Astrocyte (in vitro differentiated cells and primary cell): ENCODE measurements at regions not wholly inside any gene's neighbourhood (a gene's known extent, or its start where the extent isn't known, plus 50 kb on each side); places are given as distances from the start of the nearest gene placed in this dataset.
"Not testable (repeated sequence)": the region's sequence is repeated elsewhere in the genome, so short reads cannot be mapped to it uniquely, and the experiment has no call there.

Source experiments
- DNase-seq: peaks from one replicate; pipeline ENCODE4 v3.0.0-alpha.2; 2010; ENCODE audit warnings: low read depth
- FAIRE-seq: peaks from 2 replicates; lab custom pipeline; 2011; peaks lifted over from hg19 to GRCh38; lab: Jason Lieb, UNC
- H2AFZ ChIP-seq: 2 replicates; pipeline ENCODE4 v1.6.0; 2012; ENCODE audit warnings: low read depth, low read length, inconsistent platforms
- H3K27ac ChIP-seq: 2 replicates; pipeline ENCODE4 v1.5.1; 2011; ENCODE audit warnings: low read depth, low read length, inconsistent platforms
- H3K27me3 ChIP-seq: 2 replicates; pipeline ENCODE4 v1.6.0; 2011; ENCODE audit warnings: low read length, inconsistent platforms; ENCODE audit not compliant: insufficient read depth
- H3K36me3 ChIP-seq: 2 replicates; pipeline ENCODE4 v1.5.1; 2011; ENCODE audit warnings: low read length, inconsistent platforms; ENCODE audit not compliant: insufficient read depth
- H3K4me1 ChIP-seq: 2 replicates; pipeline ENCODE4 v1.5.1; 2011; ENCODE audit warnings: low read length, inconsistent platforms; ENCODE audit not compliant: insufficient read depth
- H3K4me2 ChIP-seq: 2 replicates; pipeline ENCODE4 v1.6.0; 2012; ENCODE audit warnings: low read length, inconsistent platforms
- H3K4me3 ChIP-seq: 2 replicates; pipeline ENCODE4 v1.5.1; 2011; ENCODE audit warnings: low read depth, mild to moderate bottlenecking, low read length, inconsistent platforms; ENCODE audit not compliant: insufficient read depth
- H3K79me2 ChIP-seq: 2 replicates; pipeline ENCODE4 v1.6.0; 2012; ENCODE audit warnings: mild to moderate bottlenecking, low read length, inconsistent platforms; ENCODE audit not compliant: insufficient read depth
- H3K9ac ChIP-seq: 2 replicates; pipeline ENCODE4 v1.6.0; 2012; ENCODE audit warnings: mild to moderate bottlenecking, low read length, inconsistent platforms
- H3K9me3 ChIP-seq: 2 replicates; pipeline ENCODE4 v1.5.1; 2012; ENCODE audit warnings: low read depth, mild to moderate bottlenecking, low read length, inconsistent platforms; ENCODE audit not compliant: insufficient read depth
- H4K20me1 ChIP-seq: 2 replicates; pipeline ENCODE4 v1.6.0; 2012; ENCODE audit warnings: low read length, inconsistent platforms; ENCODE audit not compliant: insufficient read depth
- H3K27ac Mint-ChIP-seq: one replicate; pipeline ENCODE4 v1.8.0; 2021; ENCODE audit warnings: mild to moderate bottlenecking, mixed read lengths; ENCODE audit not compliant: unreplicated experiment
- H3K27me3 Mint-ChIP-seq: one replicate; pipeline ENCODE4 v1.8.0; 2021; ENCODE audit warnings: low read depth, mixed read lengths; ENCODE audit not compliant: unreplicated experiment
- H3K36me3 Mint-ChIP-seq: one replicate; pipeline ENCODE4 v1.8.0; 2021; ENCODE audit warnings: low read depth, mixed read lengths; ENCODE audit not compliant: unreplicated experiment
- H3K4me1 Mint-ChIP-seq: one replicate; pipeline ENCODE4 v1.8.0; 2021; ENCODE audit warnings: low read depth, mixed read lengths; ENCODE audit not compliant: unreplicated experiment
- H3K4me3 Mint-ChIP-seq: one replicate; pipeline ENCODE4 v1.8.0; 2021; ENCODE audit warnings: mild to moderate bottlenecking, moderate library complexity, mixed read lengths; ENCODE audit not compliant: unreplicated experiment
- H3K9me3 Mint-ChIP-seq: one replicate; pipeline ENCODE4 v1.8.0; 2021; ENCODE audit warnings: mild to moderate bottlenecking, mixed read lengths; ENCODE audit not compliant: unreplicated experiment
- EZH2 ChIP-seq: IDR thresholded peaks from 2 replicates; pipeline ENCODE4 v1.6.1; 2012; ENCODE audit warnings: mild to moderate bottlenecking, low read length, inconsistent platforms; ENCODE audit not compliant: insufficient read depth
- TF ChIP-seq, protein P1 (sequence below): IDR thresholded peaks from 2 replicates; pipeline ENCODE4 v1.5.1; 2011; ENCODE audit warnings: low read depth, mild to moderate bottlenecking, inconsistent platforms, low read length, moderate library complexity; ENCODE audit not compliant: insufficient read depth

DNA sequence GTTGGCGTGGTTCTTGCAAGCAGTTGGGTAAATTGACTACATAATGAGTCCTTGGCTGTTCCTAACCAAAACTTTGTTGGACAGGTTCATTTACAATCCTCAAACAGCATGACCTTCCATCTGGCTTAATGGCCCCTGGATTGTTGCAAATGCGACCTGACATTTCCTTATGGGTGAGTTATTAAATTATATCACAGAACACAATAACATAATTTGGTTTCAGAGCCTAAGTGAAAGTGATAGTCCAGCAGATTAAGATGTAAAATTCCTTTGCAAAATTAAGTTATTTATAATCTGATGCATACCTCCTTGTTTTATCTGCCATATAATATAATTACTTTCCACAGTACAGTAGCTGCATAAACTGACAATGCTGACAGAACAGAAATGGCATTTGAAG lies 224.4 kb downstream of the TUSC1 start:
- no peaks in the 10 kb centered on the region for H3K27me3 ChIP-seq
- no peaks in the 10 kb centered on the region for H3K36me3 ChIP-seq
- H3K9me3 ChIP-seq, result no peaks in the 10 kb centered on the region
- DNase-seq (no peak), FAIRE-seq (no peak)
- H3K4me2 ChIP-seq, result no peak overlapping the region
- no peak overlapping the region for H3K27ac ChIP-seq
- Mint-ChIP-seq H3K9me3 (no peaks in the 10 kb centered on the region), H3K36me3 (no peaks in the 10 kb centered on the region), H3K4me3 (no peak overlapping the region), H3K4me1 (peaks cover 3% of the 10 kb centered on the region), H3K27me3 (peaks cover 1% of the 10 kb centered on the region), H3K27ac (no peak overlapping the region)
- H3K9ac ChIP-seq, result no peak overlapping the region
- H4K20me1 ChIP-seq, result no peaks in the 10 kb centered on the region
- no peaks in the 10 kb centered on the region for H3K79me2 ChIP-seq
- TF ChIP-seq, protein P1, sequence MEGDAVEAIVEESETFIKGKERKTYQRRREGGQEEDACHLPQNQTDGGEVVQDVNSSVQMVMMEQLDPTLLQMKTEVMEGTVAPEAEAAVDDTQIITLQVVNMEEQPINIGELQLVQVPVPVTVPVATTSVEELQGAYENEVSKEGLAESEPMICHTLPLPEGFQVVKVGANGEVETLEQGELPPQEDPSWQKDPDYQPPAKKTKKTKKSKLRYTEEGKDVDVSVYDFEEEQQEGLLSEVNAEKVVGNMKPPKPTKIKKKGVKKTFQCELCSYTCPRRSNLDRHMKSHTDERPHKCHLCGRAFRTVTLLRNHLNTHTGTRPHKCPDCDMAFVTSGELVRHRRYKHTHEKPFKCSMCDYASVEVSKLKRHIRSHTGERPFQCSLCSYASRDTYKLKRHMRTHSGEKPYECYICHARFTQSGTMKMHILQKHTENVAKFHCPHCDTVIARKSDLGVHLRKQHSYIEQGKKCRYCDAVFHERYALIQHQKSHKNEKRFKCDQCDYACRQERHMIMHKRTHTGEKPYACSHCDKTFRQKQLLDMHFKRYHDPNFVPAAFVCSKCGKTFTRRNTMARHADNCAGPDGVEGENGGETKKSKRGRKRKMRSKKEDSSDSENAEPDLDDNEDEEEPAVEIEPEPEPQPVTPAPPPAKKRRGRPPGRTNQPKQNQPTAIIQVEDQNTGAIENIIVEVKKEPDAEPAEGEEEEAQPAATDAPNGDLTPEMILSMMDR, result no peak
- no peak for TF ChIP-seq EZH2
- no peak overlapping the region for H3K4me3 ChIP-seq
- H2AFZ ChIP-seq, result no peak overlapping the region
- no peaks in the 10 kb centered on the region for H3K4me1 ChIP-seq

DNA sequence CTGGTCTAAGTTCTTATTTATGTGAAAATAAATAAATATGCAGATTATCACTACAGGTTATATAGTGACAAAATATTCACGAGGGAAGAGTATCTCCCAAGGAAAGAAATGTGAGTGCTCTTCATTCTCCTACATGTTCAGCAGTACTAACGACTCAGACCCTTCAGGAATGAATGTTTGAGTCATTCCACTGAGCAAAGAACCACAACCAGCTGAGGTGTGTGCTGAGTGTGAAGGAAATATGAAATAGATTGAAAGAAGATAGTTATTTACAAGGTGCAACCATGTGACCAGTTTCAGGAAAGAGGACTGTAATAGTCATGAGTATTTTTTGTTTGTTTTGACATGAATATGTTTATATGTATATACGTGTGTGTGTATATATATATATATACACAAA lies 228.7 kb downstream of the TUSC1 start:
- no peaks in the 10 kb centered on the region for H3K4me1 ChIP-seq
- H2AFZ ChIP-seq, result no peak overlapping the region
- no peak for FAIRE-seq
- no peaks in the 10 kb centered on the region for H3K9me3 ChIP-seq
- Mint-ChIP-seq H3K27ac (no peak overlapping the region), H3K36me3 (no peaks in the 10 kb centered on the region), H3K9me3 (no peaks in the 10 kb centered on the region), H3K4me3 (no peak overlapping the region), H3K4me1 (peaks cover 3% of the 10 kb centered on the region), H3K27me3 (peaks cover 1% of the 10 kb centered on the region)
- no peak overlapping the region for H3K4me3 ChIP-seq
- H3K27me3 ChIP-seq, result no peaks in the 10 kb centered on the region
- no peak overlapping the region for H3K9ac ChIP-seq
- TF ChIP-seq, protein P1, result no peak
- TF ChIP-seq EZH2, result no peak
- DNase-seq, result no peak
- no peak overlapping the region for H3K4me2 ChIP-seq
- H3K79me2 ChIP-seq, result no peaks in the 10 kb centered on the region
- H4K20me1 ChIP-seq, result no peaks in the 10 kb centered on the region
- no peaks in the 10 kb centered on the region for H3K36me3 ChIP-seq
- H3K27ac ChIP-seq, result no peak overlapping the region

DNA sequence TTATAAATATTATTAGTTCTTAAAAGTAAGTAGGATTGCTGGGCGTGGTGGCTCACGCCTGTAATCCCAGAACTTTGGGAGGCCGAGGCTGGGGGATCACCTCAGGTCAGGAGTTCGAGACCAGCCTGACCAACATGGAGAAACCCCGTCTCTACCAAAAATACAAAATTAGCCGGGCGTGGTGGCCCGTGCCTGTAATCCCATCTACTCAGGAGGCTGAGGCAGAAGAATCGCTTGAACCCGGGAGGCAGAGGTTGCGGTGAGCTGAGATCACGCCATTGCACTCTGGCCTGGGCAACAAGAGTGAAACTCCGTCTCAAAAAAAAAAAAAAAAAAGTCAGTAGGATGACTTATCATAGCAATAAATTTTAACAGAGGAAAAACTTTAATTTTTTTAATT lies 232.5 kb downstream of the TUSC1 start:
- H3K27ac ChIP-seq, H3K27me3 ChIP-seq, H3K4me3 Mint-ChIP-seq, H3K36me3 Mint-ChIP-seq, FAIRE-seq, H4K20me1 ChIP-seq, H3K79me2 ChIP-seq, H3K36me3 ChIP-seq, H3K4me1 Mint-ChIP-seq, DNase-seq, H3K27ac Mint-ChIP-seq, H3K4me2 ChIP-seq, H3K9me3 Mint-ChIP-seq, H3K4me3 ChIP-seq, H3K9ac ChIP-seq, H3K27me3 Mint-ChIP-seq, H3K9me3 ChIP-seq, H3K4me1 ChIP-seq, H2AFZ ChIP-seq: not testable (repeated sequence)
